ENCODE measurements at regions not wholly inside any gene's neighbourhood (a gene's known extent, or its start where the extent isn't known, plus 50 kb on each side); places are given as distances from the start of the nearest gene placed in this dataset.

DNA sequence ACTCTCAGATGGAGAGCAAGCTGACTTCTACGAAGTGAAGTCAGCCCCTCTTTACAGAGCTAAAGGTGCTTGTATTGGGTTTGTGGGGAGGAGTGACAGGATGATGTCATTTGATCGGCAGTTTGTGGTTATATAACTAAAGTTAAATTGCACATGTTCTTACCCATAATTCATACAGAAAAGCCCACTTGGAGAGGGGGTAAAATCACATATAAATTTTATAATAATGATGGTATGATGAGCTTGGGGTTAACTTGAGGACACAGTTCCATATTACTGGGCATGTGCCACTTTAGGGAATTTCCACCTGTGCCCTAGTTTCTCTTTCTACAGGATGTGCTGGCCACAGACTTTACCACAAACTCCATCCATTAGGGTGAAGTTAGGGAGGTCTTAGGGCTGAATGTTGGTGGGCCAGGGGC lies 1178.6 kb upstream of the CDH9 start:
- ATAC-seq: no peak
- TF ChIP-seq, protein P1, sequence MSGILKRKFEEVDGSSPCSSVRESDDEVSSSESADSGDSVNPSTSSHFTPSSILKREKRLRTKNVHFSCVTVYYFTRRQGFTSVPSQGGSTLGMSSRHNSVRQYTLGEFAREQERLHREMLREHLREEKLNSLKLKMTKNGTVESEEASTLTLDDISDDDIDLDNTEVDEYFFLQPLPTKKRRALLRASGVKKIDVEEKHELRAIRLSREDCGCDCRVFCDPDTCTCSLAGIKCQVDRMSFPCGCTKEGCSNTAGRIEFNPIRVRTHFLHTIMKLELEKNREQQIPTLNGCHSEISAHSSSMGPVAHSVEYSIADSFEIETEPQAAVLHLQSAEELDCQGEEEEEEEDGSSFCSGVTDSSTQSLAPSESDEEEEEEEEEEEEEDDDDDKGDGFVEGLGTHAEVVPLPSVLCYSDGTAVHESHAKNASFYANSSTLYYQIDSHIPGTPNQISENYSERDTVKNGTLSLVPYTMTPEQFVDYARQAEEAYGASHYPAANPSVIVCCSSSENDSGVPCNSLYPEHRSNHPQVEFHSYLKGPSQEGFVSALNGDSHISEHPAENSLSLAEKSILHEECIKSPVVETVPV (CRISPR knock-in tag; IDR thresholded peaks at IDR 0.05): no peak
- no peak for TF ChIP-seq TCF4 (CRISPR knock-in tag; IDR thresholded peaks at IDR 0.05; ENCODE audit: borderline replicate concordance)
- TF ChIP-seq SNAI2 (CRISPR knock-in tag; IDR thresholded peaks at IDR 0.05): no peak
- no peak for TF ChIP-seq ARNTL (CRISPR knock-in tag; IDR thresholded peaks at IDR 0.05; ENCODE audit: borderline replicate concordance, low read depth)
- TF ChIP-seq ZFP30 (CRISPR knock-in tag; IDR thresholded peaks at IDR 0.05): no peak
- no peak for TF ChIP-seq ESRRG (CRISPR knock-in tag; IDR thresholded peaks at IDR 0.05)
- TF ChIP-seq, protein P2, sequence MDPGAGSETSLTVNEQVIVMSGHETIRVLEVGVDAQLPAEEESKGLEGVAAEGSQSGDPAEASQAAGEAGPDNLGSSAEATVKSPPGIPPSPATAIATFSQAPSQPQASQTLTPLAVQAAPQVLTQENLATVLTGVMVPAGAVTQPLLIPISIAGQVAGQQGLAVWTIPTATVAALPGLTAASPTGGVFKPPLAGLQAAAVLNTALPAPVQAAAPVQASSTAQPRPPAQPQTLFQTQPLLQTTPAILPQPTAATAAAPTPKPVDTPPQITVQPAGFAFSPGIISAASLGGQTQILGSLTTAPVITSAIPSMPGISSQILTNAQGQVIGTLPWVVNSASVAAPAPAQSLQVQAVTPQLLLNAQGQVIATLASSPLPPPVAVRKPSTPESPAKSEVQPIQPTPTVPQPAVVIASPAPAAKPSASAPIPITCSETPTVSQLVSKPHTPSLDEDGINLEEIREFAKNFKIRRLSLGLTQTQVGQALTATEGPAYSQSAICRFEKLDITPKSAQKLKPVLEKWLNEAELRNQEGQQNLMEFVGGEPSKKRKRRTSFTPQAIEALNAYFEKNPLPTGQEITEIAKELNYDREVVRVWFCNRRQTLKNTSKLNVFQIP (CRISPR knock-in tag; IDR thresholded peaks at IDR 0.05; ENCODE audit: borderline replicate concordance, low read depth): no peak
- TF ChIP-seq BACH2 (CRISPR knock-in tag; IDR thresholded peaks at IDR 0.05; ENCODE audit: borderline replicate concordance): no peak

DNA sequence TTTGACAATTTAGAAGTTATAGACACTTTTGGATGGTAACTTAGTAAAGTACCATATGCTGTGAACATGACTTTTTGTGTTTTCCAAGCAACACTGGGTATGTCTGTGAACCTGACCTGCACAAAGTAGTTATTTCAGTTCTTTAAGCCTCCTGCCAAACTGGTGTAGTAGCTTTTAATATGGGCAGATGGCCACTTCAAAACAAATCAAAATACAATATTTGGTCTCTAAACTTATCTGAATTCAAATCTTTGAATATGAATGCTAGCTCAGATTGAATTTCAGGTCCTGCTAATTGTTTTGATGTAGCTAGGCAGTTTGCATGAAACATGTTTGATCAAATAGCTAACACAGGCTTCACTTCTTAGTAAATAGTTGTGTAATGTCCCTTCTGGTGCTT lies 1176.7 kb upstream of the CDH9 start:
- TF ChIP-seq RARB (CRISPR knock-in tag; IDR thresholded peaks at IDR 0.05) (no peak), OSR1 (CRISPR knock-in tag; IDR thresholded peaks at IDR 0.05) (no peak), ZFP3 (CRISPR knock-in tag; IDR thresholded peaks at IDR 0.05) (no peak), TCF4 (CRISPR knock-in tag; IDR thresholded peaks at IDR 0.05; ENCODE audit: borderline replicate concordance) (no peak), ARNTL (CRISPR knock-in tag; IDR thresholded peaks at IDR 0.05; ENCODE audit: borderline replicate concordance, low read depth) (no peak), TOX (CRISPR knock-in tag; IDR thresholded peaks at IDR 0.05; ENCODE audit: borderline replicate concordance) (no peak), ESRRG (CRISPR knock-in tag; IDR thresholded peaks at IDR 0.05) (no peak), GLIS3 (CRISPR knock-in tag; IDR thresholded peaks at IDR 0.05) (no peak), PPARA (CRISPR knock-in tag; IDR thresholded peaks at IDR 0.05; ENCODE audit: borderline replicate concordance) (no peak), SNAI2 (CRISPR knock-in tag; IDR thresholded peaks at IDR 0.05) (no peak), CSDC2 (CRISPR knock-in tag; IDR thresholded peaks at IDR 0.05) (no peak)
- TF ChIP-seq, protein P3, sequence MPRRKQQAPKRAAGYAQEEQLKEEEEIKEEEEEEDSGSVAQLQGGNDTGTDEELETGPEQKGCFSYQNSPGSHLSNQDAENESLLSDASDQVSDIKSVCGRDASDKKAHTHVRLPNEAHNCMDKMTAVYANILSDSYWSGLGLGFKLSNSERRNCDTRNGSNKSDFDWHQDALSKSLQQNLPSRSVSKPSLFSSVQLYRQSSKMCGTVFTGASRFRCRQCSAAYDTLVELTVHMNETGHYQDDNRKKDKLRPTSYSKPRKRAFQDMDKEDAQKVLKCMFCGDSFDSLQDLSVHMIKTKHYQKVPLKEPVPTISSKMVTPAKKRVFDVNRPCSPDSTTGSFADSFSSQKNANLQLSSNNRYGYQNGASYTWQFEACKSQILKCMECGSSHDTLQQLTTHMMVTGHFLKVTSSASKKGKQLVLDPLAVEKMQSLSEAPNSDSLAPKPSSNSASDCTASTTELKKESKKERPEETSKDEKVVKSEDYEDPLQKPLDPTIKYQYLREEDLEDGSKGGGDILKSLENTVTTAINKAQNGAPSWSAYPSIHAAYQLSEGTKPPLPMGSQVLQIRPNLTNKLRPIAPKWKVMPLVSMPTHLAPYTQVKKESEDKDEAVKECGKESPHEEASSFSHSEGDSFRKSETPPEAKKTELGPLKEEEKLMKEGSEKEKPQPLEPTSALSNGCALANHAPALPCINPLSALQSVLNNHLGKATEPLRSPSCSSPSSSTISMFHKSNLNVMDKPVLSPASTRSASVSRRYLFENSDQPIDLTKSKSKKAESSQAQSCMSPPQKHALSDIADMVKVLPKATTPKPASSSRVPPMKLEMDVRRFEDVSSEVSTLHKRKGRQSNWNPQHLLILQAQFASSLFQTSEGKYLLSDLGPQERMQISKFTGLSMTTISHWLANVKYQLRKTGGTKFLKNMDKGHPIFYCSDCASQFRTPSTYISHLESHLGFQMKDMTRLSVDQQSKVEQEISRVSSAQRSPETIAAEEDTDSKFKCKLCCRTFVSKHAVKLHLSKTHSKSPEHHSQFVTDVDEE (CRISPR knock-in tag; IDR thresholded peaks at IDR 0.05): no peak
- TF ChIP-seq, protein P4, sequence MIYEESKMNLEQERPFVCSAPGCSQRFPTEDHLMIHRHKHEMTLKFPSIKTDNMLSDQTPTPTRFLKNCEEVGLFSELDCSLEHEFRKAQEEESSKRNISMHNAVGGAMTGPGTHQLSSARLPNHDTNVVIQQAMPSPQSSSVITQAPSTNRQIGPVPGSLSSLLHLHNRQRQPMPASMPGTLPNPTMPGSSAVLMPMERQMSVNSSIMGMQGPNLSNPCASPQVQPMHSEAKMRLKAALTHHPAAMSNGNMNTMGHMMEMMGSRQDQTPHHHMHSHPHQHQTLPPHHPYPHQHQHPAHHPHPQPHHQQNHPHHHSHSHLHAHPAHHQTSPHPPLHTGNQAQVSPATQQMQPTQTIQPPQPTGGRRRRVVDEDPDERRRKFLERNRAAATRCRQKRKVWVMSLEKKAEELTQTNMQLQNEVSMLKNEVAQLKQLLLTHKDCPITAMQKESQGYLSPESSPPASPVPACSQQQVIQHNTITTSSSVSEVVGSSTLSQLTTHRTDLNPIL (CRISPR knock-in tag; IDR thresholded peaks at IDR 0.05; ENCODE audit: low read depth): no peak
- no peak for ATAC-seq

DNA sequence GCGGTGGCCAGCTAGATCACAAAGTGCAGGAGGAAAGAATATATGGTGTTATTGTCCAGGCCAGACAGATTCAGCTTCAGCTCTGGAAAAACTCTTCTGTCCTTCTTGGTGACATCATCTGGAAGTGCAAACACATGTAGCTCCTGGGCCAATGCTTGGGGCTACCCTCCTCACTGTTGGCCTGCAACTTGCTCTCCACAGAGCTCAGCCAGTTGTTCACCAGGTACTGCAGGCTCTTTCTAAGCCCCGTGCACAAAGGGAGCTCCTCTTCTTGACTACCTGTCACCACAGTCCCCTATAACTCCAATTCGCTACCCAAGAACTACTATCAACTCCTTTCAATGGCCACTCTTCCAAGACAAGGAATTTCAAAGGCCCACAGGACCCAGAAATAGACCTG lies 1175.9 kb upstream of the CDH9 start:
- no peak for TF ChIP-seq GLIS3 (CRISPR knock-in tag; IDR thresholded peaks at IDR 0.05)
- no peak for TF ChIP-seq ZFP3 (CRISPR knock-in tag; IDR thresholded peaks at IDR 0.05)
- no peak for TF ChIP-seq CSDC2 (CRISPR knock-in tag; IDR thresholded peaks at IDR 0.05)
- TF ChIP-seq ARNTL (CRISPR knock-in tag; IDR thresholded peaks at IDR 0.05; ENCODE audit: borderline replicate concordance, low read depth): no peak
- no peak for ATAC-seq

DNA sequence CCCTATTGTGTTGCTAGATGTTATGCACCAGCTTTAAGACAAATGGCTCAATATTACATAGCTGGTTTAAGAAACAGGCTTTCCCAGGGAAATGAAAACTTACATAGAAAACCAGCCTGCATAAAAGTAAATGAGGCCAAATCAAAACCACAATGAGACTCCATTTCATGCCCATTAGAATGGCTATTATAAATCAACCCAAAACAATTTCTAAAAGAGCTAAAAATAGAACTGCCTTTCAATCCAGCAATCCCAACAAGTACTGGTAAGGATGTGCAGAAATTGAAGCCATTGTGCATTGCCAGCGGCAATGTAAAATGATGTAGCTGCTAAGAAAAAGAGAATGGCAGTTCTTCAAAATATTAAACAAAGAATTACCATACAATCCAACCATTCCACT lies 1170.0 kb upstream of the CDH9 start:
- ATAC-seq: no peak
- TF ChIP-seq, protein P1 (CRISPR knock-in tag; IDR thresholded peaks at IDR 0.05): no peak
- no peak for TF ChIP-seq OSR1 (CRISPR knock-in tag; IDR thresholded peaks at IDR 0.05)
- TF ChIP-seq ZNF565 (CRISPR knock-in tag; conservative IDR thresholded peaks at IDR 0.05; ENCODE audit: low read depth): no peak
- TF ChIP-seq ESRRG (CRISPR knock-in tag; IDR thresholded peaks at IDR 0.05): no peak
- no peak for TF ChIP-seq SNAI2 (CRISPR knock-in tag; IDR thresholded peaks at IDR 0.05)

Measured in SK-N-SH treated with all-trans-retinoic acid at 6 μM for 48 hours (cell line).